HL-60 (cell line): ENCODE measurements at regions not wholly inside any gene's neighbourhood (a gene's known extent, or its start where the extent isn't known, plus 50 kb on each side); places are given as distances from the start of the nearest gene placed in this dataset.

Source experiments
- POLR2AphosphoS5 ChIP-seq: IDR thresholded peaks from 2 replicates; pipeline ENCODE4 v1.6.1; 2012; ENCODE audit warnings: low read depth
- TF ChIP-seq, protein P1 (sequence below): IDR thresholded peaks from one replicate; pipeline ENCODE4 v1.5.1; 2011; ENCODE audit warnings: low read length, control low read depth, inconsistent platforms; ENCODE audit not compliant: insufficient read depth

- TF ChIP-seq POLR2AphosphoS5 = no peak
- TF ChIP-seq, protein P1, sequence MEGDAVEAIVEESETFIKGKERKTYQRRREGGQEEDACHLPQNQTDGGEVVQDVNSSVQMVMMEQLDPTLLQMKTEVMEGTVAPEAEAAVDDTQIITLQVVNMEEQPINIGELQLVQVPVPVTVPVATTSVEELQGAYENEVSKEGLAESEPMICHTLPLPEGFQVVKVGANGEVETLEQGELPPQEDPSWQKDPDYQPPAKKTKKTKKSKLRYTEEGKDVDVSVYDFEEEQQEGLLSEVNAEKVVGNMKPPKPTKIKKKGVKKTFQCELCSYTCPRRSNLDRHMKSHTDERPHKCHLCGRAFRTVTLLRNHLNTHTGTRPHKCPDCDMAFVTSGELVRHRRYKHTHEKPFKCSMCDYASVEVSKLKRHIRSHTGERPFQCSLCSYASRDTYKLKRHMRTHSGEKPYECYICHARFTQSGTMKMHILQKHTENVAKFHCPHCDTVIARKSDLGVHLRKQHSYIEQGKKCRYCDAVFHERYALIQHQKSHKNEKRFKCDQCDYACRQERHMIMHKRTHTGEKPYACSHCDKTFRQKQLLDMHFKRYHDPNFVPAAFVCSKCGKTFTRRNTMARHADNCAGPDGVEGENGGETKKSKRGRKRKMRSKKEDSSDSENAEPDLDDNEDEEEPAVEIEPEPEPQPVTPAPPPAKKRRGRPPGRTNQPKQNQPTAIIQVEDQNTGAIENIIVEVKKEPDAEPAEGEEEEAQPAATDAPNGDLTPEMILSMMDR = no peak
These were observed 78.2 kb upstream of the BOC start for GRCh38 chr3:113133140-113133539.
